Fibroblast of villous mesenchyme (primary cell): ENCODE measurements at regions not wholly inside any gene's neighbourhood (a gene's known extent, or its start where the extent isn't known, plus 50 kb on each side); places are given as distances from the start of the nearest gene placed in this dataset.

Source experiments
- DNase-seq: peaks from one replicate; pipeline ENCODE4 v3.0.0-alpha.2; 2010; ENCODE audit warnings: low read depth
- H3K4me3 ChIP-seq: 2 replicates; pipeline ENCODE4 v1.5.1; 2011; ENCODE audit warnings: low read depth, mild to moderate bottlenecking, low read length
- TF ChIP-seq, protein P1 (sequence below): IDR thresholded peaks from 2 replicates; pipeline ENCODE4 v1.5.1; 2012; ENCODE audit warnings: low read depth, mild to moderate bottlenecking, low read length; ENCODE audit not compliant: insufficient read depth

DNA sequence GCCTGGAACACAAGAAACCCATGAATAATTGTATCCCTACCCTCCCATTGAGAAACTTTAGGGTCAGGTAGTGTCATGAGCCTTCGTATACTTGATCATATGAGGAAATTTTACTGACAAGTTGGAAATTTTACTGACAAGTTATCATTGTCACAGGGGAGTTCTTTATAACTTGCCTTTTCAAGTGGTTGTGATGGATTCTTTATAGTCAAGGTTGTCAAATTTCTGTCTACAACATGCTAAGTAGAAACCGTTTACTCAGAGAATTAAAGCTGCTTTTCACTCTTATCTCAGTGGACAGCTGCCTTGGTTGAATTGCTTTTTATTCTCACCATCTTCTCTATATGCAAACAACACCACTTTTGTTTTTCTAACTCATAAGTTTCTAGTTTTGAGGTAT lies 1286.4 kb downstream of the EPHA7 start:
- no peak overlapping the region for H3K4me3 ChIP-seq
- no peak for DNase-seq
- TF ChIP-seq, protein P1, sequence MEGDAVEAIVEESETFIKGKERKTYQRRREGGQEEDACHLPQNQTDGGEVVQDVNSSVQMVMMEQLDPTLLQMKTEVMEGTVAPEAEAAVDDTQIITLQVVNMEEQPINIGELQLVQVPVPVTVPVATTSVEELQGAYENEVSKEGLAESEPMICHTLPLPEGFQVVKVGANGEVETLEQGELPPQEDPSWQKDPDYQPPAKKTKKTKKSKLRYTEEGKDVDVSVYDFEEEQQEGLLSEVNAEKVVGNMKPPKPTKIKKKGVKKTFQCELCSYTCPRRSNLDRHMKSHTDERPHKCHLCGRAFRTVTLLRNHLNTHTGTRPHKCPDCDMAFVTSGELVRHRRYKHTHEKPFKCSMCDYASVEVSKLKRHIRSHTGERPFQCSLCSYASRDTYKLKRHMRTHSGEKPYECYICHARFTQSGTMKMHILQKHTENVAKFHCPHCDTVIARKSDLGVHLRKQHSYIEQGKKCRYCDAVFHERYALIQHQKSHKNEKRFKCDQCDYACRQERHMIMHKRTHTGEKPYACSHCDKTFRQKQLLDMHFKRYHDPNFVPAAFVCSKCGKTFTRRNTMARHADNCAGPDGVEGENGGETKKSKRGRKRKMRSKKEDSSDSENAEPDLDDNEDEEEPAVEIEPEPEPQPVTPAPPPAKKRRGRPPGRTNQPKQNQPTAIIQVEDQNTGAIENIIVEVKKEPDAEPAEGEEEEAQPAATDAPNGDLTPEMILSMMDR = no peak

DNA sequence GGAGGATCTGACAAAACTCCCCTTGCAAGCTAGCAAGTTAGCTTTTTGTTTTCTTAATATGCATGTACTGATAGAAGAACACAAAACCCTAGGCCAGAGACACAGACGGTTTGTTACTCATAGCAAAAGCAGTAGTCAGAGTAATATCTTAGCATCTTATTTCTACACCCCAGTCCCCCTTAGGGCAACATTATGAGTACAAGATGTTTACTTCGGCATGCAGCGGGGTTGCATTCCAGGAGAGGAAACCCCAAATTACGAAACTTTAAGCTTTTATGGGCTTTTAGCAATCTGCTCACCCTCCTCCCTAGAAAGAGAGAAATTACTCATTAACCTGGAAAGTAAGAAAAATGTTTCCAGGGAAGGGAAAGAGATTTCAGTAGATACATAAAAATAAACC lies 1286.9 kb downstream of the EPHA7 start:
- peak; percentile 43 for DNase-seq
- TF ChIP-seq, protein P1 = no peak
- H3K4me3 ChIP-seq = no peak overlapping the region

DNA sequence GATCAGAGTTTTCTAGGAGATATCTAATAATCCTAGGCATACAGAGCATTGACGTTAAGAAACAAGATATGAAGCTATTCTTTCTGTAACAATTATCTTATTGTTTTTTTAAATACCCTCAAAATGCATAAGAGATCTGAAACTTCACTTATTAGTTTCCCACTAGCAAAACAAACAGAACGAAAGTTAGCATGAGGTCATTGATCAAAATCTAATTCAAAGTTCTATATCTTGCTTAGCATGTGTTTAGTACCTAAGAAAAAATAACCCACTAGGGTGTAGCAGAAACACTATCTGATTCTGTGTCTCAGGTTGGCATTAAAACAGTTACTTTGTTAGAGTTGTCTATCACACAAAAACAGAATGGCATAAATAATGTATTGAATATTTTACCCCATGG lies 1288.4 kb downstream of the EPHA7 start:
- TF ChIP-seq, protein P1 = no peak
- no peak for DNase-seq
- H3K4me3 ChIP-seq = no peak overlapping the region

DNA sequence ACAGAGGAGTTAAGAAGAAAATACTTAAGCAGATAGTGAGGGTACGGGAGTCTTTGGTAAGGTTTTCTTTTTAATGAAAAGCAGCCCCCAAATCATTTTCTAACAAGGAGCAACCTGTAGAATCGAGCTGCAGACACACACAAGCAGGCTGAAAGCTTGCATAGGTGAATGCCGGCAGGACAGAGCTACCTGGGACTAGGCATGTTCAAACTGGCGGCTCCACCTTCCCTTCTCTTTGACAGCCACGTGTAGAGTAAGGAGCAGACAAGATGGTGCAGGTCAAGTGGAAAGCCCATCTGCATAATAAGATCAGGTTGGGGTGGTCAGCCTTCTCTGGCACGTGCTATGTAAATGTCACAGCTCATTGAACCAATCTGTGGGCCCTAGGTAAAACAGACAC lies 1292.4 kb downstream of the EPHA7 start:
- DNase-seq = no peak
- no peak overlapping the region for H3K4me3 ChIP-seq
- TF ChIP-seq, protein P1 = no peak

DNA sequence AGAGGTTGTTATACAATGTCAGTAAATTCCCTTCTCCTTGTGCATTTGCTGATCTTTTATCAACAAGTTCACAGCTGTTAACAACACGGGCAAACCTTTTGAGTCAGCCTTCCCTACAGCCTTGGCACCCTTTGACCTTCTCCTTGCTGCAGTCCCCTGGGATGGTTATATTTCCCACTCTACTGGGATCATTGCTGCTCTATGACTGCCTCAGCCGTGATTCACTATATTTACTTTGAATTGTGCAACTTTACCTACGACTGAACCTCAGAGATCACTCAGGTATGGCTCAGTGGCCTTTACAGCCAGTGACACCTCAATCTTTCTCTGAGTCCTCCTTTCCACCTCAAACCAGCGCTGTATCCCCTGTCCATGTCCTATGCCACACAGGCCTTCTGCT lies 1293.3 kb downstream of the EPHA7 start:
- no peak overlapping the region for H3K4me3 ChIP-seq
- TF ChIP-seq, protein P1 = no peak

DNA sequence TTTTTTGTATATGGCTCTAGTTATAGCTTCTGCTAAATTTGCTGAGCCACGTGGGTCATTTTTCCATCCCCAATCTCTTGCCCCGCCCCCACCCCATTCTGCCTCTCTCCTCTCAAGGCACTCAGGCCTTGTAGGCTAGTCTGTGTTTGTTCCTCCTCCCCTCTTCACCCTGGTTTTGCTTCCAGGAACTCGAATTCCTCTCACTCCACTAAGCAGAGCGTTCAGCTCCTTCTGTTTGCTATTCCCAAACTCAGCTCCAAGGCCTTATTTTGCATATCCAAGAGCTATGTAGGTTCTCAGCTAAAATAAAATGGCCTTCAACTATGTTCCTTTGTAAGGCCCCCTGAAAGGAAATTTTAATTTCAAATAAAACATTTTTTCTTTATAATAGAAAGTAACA lies 1293.7 kb downstream of the EPHA7 start:
- no peak for DNase-seq
- TF ChIP-seq, protein P1 = no peak
- H3K4me3 ChIP-seq = no peak overlapping the region

More for the DNA sequence above, 1293.3 kb downstream of the EPHA7 start:
- no peak for DNase-seq

DNA sequence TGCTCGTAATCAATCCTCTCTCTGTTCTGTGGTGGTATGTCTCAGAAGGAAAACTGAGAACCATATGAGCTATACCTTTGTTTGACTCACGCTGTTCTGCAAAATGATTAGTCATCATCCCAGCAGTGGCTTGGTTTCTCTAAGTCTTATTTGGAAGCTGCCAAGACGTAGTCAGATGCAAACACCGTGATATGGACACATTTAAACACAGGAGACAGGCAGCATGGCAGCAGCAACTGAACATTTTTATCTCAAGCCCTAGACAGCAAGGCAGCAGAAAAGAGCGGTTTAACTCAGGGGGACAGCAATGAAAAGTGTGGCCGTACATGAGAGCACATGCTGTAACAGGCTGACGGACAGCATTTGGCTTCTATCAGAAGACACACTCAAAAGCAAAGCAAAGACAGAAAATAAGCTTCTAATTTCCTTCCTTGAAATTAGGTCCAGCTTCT lies 1295.1 kb downstream of the EPHA7 start:
- TF ChIP-seq, protein P1 = no peak
- H3K4me3 ChIP-seq = no peak overlapping the region
- no peak for DNase-seq
